Myocyte (in vitro differentiated cells): ENCODE measurements at regions not wholly inside any gene's neighbourhood (a gene's known extent, or its start where the extent isn't known, plus 50 kb on each side); places are given as distances from the start of the nearest gene placed in this dataset.
"Not testable (repeated sequence)": the region's sequence is repeated elsewhere in the genome, so short reads cannot be mapped to it uniquely, and the experiment has no call there.

Source experiments
- DNase-seq: peaks from one replicate; pipeline ENCODE4 v3.0.0-alpha.2; 2012; ENCODE audit warnings: low read depth

GRCh38 chr4:179372242-179372641 is 1930.0 kb upstream of the AGA start:
- DNase-seq, result no peak

- DNase-seq, result no peak
Measured at GRCh38 chr4:179372746-179373145, 1930.5 kb upstream of the AGA start.

GRCh38 chr4:179378847-179379246 is 1936.6 kb upstream of the AGA start:
- DNase-seq, result not testable (repeated sequence)

DNA sequence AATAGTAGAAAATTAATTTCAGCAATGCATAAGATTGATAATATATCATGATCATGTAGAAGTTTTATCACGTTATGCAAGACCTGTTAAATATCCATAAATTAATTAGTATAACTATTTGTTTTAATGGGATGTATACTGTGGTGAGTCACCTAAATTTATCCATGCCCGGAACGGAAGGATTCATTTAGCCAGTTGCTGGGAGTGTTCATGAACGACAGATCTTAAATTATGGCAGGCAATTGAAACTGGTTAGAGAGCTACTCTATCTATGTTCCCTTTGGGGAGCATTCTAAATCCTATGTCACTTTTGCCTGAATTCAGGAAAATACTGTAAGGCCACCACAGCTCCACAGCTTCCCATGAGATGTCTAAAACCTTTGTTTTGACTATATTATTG is 1950.5 kb upstream of the AGA start:
- DNase-seq, result no peak

GRCh38 chr4:179398414-179398813 is 1956.2 kb upstream of the AGA start:
- no peak for DNase-seq

GRCh38 chr4:179399054-179399782 is 1957.0 kb upstream of the AGA start:
- DNase-seq, result no peak

DNA sequence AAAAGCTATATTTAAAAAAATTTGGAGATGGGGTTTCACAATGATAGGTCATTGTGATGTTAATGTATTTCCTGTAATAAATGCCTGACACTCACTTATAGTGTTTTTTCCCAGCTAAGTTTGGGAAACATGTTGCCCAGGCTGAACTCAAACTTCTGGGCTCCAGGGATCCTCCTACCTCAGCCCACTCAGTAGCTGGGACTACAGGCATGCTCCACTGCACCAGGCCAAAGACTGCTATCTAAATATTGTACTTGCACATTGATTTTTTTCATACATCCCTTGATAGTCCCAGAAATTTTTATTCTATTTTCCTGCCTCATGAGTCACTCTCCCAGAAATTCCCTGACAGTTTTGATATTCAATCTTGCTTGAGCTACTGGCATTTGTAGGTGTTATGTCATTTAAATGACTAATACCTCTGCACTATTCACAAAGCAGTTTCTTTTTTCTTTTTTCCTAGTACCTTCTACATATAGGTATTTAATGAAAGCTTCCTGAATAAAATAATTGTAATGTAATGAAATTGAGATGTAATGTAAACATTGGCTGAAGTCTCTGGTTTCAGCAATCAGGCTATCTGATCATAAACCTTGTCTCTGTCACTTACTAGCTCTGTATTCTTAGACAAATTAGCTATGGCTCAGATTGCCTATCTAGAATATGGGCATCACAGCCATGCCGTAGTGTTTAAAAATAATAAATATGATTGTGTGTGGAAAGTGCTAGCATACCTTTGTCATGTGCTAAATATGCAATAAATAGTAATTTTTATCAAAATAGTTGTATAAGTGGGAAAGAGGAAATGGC is 1973.0 kb upstream of the AGA start:
- no peak for DNase-seq

- no peak for DNase-seq
Measured at GRCh38 chr4:179415847-179416223, 1973.6 kb upstream of the AGA start.

- no peak for DNase-seq
Measured at GRCh38 chr4:179417357-179417756, 1975.1 kb upstream of the AGA start.

DNA sequence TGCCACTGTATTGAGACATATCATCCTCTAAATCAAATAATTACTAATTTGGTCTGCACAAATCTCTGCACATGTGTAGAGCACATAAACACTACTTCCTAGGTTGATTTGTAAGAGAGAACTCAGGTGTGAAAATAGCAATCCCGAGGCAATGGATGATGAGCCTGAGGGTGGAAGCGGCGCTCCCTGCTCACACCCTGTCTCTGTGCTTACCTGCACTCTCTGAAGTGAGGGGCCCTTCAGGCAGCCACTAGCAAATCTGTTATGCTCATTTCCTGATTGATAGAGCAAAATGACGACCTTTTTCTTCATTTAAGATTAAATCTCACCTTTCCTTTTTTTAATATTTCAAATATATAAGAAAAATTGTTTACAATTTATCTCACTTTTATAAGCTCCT is 1995.7 kb upstream of the AGA start:
- DNase-seq, result no peak

DNA sequence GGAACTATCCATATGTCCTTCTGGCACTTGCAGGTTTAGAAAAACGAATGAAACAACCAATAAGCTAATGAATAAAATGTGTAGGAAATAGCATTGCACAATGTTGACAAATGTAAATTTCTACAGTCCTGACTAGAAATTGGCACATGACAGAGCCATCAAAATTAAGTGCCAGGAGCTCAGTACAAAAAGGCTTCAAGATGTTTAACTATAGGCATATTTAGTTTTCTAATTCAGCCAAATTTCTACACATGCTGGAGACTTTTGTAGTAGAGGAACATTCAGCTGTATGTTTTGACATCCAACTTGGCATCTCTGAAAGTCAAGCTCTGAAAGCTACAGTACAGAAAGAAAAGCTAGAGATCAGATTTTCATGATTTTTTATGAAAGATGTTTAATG is 1999.4 kb upstream of the AGA start:
- DNase-seq, result no peak

DNA sequence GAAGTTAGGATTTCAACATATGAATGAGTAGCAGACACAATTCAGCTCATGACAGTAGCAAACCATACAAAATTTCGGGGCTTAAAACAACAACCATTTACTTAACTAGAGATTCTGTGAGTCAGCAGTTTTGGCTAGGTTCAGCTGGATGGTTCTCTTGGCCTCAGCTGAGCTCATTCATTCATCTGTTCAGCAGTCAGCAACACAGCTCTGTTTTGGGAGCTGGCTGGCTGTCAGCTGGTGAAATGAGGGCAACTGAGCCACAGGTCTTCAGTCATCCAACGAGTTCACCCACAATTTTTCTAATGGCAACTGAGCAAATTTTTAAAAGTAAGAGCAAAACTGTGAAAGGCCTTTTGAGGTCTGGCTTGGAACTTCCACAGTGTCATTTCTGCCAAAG is 2005.1 kb upstream of the AGA start:
- no peak for DNase-seq

DNA sequence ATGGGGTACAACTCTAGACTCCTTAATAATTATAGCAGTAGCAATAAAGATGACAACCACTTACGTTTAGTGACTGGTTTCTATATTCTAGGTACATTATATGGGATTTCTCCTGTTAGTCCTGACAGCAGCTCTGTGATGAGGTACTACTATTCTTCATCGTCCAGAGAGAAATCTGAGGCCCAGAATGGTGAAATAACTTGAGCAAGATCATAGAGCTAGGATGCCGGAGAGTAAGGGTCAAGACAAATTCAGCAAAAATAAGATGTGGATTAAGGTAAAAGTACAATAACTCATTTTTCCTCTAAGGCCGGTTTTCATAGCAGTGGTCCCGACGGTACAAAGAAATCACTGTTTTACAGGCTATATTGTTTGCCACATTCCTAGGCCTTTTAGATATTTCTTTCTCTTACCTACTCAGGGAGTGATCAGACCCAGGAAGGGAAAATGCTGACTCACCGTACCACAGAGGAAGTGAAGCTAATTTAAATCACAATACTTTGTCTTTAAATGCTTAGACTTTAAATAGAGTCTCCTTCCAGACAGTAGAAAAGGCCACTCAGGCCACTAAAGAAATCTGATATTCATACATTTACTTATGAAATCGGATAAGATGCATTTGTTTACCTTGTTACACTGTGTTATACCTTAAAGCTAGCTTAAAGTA is 2023.0 kb upstream of the AGA start:
- DNase-seq, result no peak

GRCh38 chr4:179467878-179468277 is 2025.6 kb upstream of the AGA start:
- DNase-seq, result no peak

DNA sequence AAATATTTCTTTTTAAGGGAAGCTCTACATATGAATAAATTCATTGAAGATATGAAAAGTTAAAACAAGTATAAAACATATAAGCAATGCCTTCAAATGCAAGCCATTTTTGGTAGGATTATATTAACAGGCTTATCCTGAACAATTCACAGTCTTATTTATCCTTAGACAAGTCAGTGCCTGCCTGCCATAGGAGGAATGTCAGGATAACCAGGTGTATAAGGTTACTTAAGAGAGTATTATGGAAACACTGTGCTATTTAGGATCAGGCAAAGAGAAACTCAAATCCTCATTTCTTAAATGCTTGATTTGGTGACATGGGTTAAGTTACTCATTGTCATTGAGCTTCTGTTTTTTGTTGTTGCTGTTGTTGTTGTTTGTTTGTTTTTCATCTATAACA is 2029.9 kb upstream of the AGA start:
- no peak for DNase-seq

GRCh38 chr4:179478608-179479007 is 2036.4 kb upstream of the AGA start:
- DNase-seq, result no peak

DNA sequence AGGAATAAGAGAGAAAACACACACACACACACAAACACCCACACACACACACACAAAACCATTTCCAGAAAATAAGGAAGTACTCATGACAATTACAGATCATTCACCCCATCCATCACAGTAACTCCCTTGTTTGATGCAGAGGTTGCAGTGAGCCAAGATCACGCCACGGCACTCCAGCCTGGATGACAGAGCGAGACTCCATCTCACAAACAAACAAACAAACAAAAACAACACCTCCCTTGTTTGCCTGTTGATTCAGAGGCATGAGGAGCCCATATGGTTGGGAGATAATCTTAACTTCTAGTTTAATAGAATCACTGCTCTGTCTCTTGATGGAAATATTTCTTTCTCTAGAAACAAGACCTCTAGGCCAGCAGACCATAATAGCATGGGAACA is 2043.5 kb upstream of the AGA start:
- DNase-seq, result no peak

- DNase-seq, result no peak
Measured at GRCh38 chr4:179486570-179487335, 2044.5 kb upstream of the AGA start.

DNA sequence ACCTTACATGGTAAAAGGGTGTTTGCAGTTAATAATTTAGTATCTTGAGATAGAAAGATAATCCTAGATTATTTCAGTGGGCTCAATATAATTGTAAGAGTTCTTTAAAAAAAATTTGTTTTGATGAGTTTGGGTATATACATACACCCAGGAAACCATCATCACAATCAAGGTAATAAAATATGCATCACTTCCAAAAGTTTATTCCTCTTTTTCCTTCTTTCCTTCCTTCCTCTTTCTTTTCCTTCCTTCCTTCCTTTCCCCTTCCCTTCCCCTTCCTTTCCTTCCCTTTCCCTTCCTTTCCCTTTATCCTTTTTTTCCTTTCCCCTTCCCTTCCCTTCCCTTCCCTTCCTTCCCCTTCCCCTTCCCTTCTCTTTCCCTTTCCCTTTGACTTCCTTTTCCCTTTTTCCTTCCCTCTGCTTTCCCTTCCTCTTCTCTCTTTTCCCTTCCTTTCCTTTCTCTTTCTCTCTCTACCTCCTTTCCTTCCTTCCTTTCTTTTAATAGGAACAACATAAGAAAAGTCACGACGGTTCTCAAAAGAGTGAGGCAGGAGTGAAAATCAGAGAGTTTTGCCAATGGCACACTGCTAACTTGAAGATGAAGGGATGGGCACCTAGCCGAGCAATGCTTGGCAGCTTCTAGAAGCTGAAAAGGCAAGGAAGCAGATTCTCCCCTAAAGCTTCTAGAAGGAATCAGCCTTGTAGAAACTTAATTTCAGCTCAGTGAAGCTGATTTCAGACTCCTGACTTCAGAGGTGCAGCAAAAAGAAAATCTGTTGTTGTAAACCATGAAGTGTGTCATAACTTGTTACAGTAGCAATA is 2050.2 kb upstream of the AGA start:
- DNase-seq, result no peak

DNA sequence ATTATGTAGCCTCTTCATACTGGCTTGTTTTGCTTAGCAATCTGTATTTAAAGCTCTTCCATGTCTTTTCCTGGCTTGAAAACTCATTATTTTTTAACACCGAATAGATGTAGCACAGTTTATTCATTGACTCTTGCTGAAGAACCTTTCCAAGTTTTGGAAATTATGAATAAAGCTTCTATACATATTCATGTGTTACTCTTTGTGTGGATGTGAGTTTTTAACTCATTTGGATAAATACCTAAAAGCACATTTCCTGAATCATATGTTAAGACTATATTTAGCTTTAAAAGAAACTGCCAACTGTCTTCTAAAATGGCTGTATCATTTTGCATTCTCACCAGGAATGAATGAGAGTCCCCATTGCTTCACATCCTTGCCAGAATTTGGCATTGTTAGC is 2061.7 kb upstream of the AGA start:
- DNase-seq, result no peak

- no peak for DNase-seq
Measured at GRCh38 chr4:179509489-179509888, 2067.3 kb upstream of the AGA start.
